IMR-90 (cell line): ENCODE measurements at regions not wholly inside any gene's neighbourhood (a gene's known extent, or its start where the extent isn't known, plus 50 kb on each side); places are given as distances from the start of the nearest gene placed in this dataset.

Experiments
- ATAC-seq: fragments of 200-7000 bp; cut with Tn5 transposase; 2 replicates; pipeline ENCODE4 v1.9.1; 2020; ENCODE audit warnings: low read depth, mild to moderate bottlenecking, moderate library complexity
- BruUV-seq: library from RNA; stranded (reverse); fragments of 400-500 nt; replicated peaks from 2 replicates; lab custom pipeline; 2021; lab: Mats Ljungman, UMichigan
- CTCF ChIA-PET: fragments of 300-600 bp; formaldehyde crosslinking; extraction: SDS; loops from one replicate; lab custom pipeline; 2021; ENCODE audit warnings: antibody characterized with exemption; lab: Yijun Ruan, JAX
- POLR2A ChIA-PET: fragments of 300-600 bp; sonication (Branson Sonifier 250); formaldehyde crosslinking; loops from one replicate; lab custom pipeline; 2022; ENCODE audit warnings: antibody characterized with exemption; ENCODE audit not compliant: unreplicated experiment; lab: Charles Lee
- DNase-seq: peaks from one replicate; pipeline ENCODE4 v3.0.0; 2013
- H2AFZ ChIP-seq: replicated peaks from 2 replicates; pipeline ENCODE3; 2013; ENCODE audit warnings: low read length, mild to moderate bottlenecking; ENCODE audit not compliant: poor library complexity
- H2AK5ac ChIP-seq: 2 replicates; pipeline ENCODE4 v1.6.1; 2013; ENCODE audit warnings: low read depth, low read length, inconsistent platforms
- H2AK9ac ChIP-seq: replicated peaks from 2 replicates; pipeline ENCODE3; 2013; ENCODE audit warnings: mild to moderate bottlenecking, low read depth, low read length, moderate library complexity; ENCODE audit not compliant: poor library complexity
- H2BK120ac ChIP-seq: 2 replicates; pipeline ENCODE4 v1.6.1; 2013; ENCODE audit warnings: low read depth, low read length, inconsistent platforms
- H2BK15ac ChIP-seq: 3 replicates; pipeline ENCODE4 v1.6.1; 2013; ENCODE audit warnings: low read depth, low read length, inconsistent platforms
- H2BK20ac ChIP-seq: 2 replicates; pipeline ENCODE4 v1.6.1; 2013; ENCODE audit warnings: low read depth, mild to moderate bottlenecking, inconsistent platforms, low read length, moderate library complexity
- H2BK5ac ChIP-seq: 2 replicates; pipeline ENCODE4 v1.6.1; 2013; ENCODE audit warnings: mild to moderate bottlenecking, low read depth, low read length, inconsistent platforms; ENCODE audit not compliant: poor library complexity, severe bottlenecking
- H3K14ac ChIP-seq: replicated peaks from 2 replicates; pipeline ENCODE4 v1.6.1; 2013; ENCODE audit warnings: low read depth, low read length, inconsistent platforms
- H3K18ac ChIP-seq: 2 replicates; pipeline ENCODE4 v1.6.1; 2013; ENCODE audit warnings: low read depth, low read length, control low read depth
- H3K23ac ChIP-seq: 2 replicates; pipeline ENCODE4 v1.6.1; 2013; ENCODE audit warnings: low read depth, low read length, inconsistent platforms
- H3K27ac ChIP-seq: 2 replicates; pipeline ENCODE4 v1.5.1; 2013; ENCODE audit warnings: mild to moderate bottlenecking, control low read depth, low read length; ENCODE audit not compliant: insufficient read depth
- H3K27me3 ChIP-seq: 2 replicates; pipeline ENCODE4 v1.6.1; 2013; ENCODE audit warnings: low read length; ENCODE audit not compliant: control insufficient read depth, insufficient read depth
- H3K36me3 ChIP-seq: 2 replicates; pipeline ENCODE4 v1.6.1; 2013; ENCODE audit warnings: low read length, mixed read lengths; ENCODE audit not compliant: control insufficient read depth, insufficient read depth
- H3K4ac ChIP-seq: 2 replicates; pipeline ENCODE4 v1.6.1; 2013; ENCODE audit warnings: low read depth, low read length, inconsistent platforms
- H3K4me1 ChIP-seq: 2 replicates; pipeline ENCODE4 v1.6.1; 2013; ENCODE audit warnings: low read length, mixed read lengths; ENCODE audit not compliant: control insufficient read depth, insufficient read depth
- H3K4me2 ChIP-seq: 2 replicates; pipeline ENCODE4 v1.6.1; 2013; ENCODE audit warnings: low read depth, mild to moderate bottlenecking, control low read depth, low read length, moderate library complexity
- H3K4me3 ChIP-seq: 2 replicates; pipeline ENCODE4 v1.5.1; 2013; ENCODE audit warnings: low read depth, mild to moderate bottlenecking, control low read depth, low read length, moderate library complexity; ENCODE audit not compliant: insufficient read depth
- H3K56ac ChIP-seq: 2 replicates; pipeline ENCODE4 v1.6.1; 2013; ENCODE audit warnings: low read length, inconsistent platforms; ENCODE audit not compliant: insufficient read depth; ENCODE audit errors: extremely low read depth
- H3K79me1 ChIP-seq, 2 experiments: 2 replicates each; pipeline ENCODE4 v1.6.1; 2013; ENCODE audit warnings: low read length in 2 of 2, inconsistent platforms in 1 of 2, low read depth in 1 of 2
- H3K9ac ChIP-seq: 2 replicates; pipeline ENCODE4 v1.6.1; 2013; ENCODE audit warnings: low read depth, low read length, control low read depth
- H3K9me1 ChIP-seq: 2 replicates; pipeline ENCODE4 v1.6.1; 2013; ENCODE audit warnings: low read length, inconsistent platforms; ENCODE audit not compliant: insufficient read depth
- H3K9me3 ChIP-seq: 2 replicates; pipeline ENCODE4 v1.6.1; 2013; ENCODE audit warnings: low read length; ENCODE audit not compliant: control insufficient read depth, insufficient read depth
- H4K20me1 ChIP-seq: 2 replicates; pipeline ENCODE4 v1.6.1; 2013; ENCODE audit warnings: low read length, inconsistent platforms; ENCODE audit not compliant: insufficient read depth
- H4K5ac ChIP-seq: 2 replicates; pipeline ENCODE4 v1.6.1; 2013; ENCODE audit warnings: mild to moderate bottlenecking, low read depth, low read length, control low read depth
- H4K8ac ChIP-seq, 2 experiments: 2 replicates each; pipeline ENCODE4 v1.6.1; 2013; ENCODE audit warnings: low read depth in 2 of 2, low read length in 2 of 2, control low read depth in 1 of 2, inconsistent platforms in 1 of 2
- H4K91ac ChIP-seq: 2 replicates; pipeline ENCODE4 v1.6.1; 2013; ENCODE audit warnings: low read depth, low read length, inconsistent platforms; ENCODE audit not compliant: insufficient read depth
- CEBPB ChIP-seq: IDR thresholded peaks from 2 replicates; pipeline ENCODE4 v1.6.1; 2012; ENCODE audit warnings: low read depth, low read length, improper control_type of control experiment
- RFX5 ChIP-seq: IDR thresholded peaks from 2 replicates; pipeline ENCODE4 v1.8.0; 2012; ENCODE audit warnings: low read depth, mild to moderate bottlenecking, low read length, moderate library complexity
- WGBS, 2 experiments: methylation state at CpG; one replicate each; pipeline versions ENCODE4 v1.1.5 to v1.1.7; 2013; ENCODE audit warnings: missing lambda C conversion rate in 2 of 2; ENCODE audit not compliant: insufficient read length in 1 of 2; ENCODE audit errors: extremely low coverage in 2 of 2; 5-methylcytosine and 5-hydroxymethylcytosine counted together
- dilution Hi-C: fragments of 300-500 bp; cut with HindIII; formaldehyde crosslinking; loops from one replicate; pipeline ENCODE4 v1.14.3; 2018; ENCODE audit warnings: low sequenced_read_pairs; ENCODE audit not compliant: unreplicated experiment
- in situ Hi-C: fragments of 300-500 bp; cut with MboI; formaldehyde crosslinking; loops from 3 replicates; pipeline ENCODE4 v1.14.3; 2019; ENCODE audit warnings: low sequenced_read_pairs, inconsistent platforms, mixed read lengths
- intact Hi-C: fragments of 100-400 bp; cut with micrococcal nuclease; formaldehyde crosslinking; loops from 2 replicates; pipeline ENCODE4 v1.10.0; 2022

- H3K18ac ChIP-seq: no peak overlapping the region
- no CpG with 5 or more reads among the region's 5 CpGs for WGBS, 2 experiments
- peaks cover 4% of the 10 kb centered on the region; the same call in 1 of the 2 replicates for H3K9me3 ChIP-seq
- no peak overlapping the region for H3K23ac ChIP-seq
- no peak overlapping the region for H3K56ac ChIP-seq
- H2BK15ac ChIP-seq: no peak overlapping the region
- TF ChIP-seq RFX5: no peak
- peak; percentile 64 for TF ChIP-seq CEBPB
- H3K4me3 ChIP-seq: no peak overlapping the region
- H4K5ac ChIP-seq: no peak overlapping the region
- H4K91ac ChIP-seq: no peak overlapping the region
- no peak overlapping the region for H2BK20ac ChIP-seq
- H3K14ac ChIP-seq: no peak overlapping the region
- H3K79me1 ChIP-seq: no peaks in the 10 kb centered on the region
- no peak overlapping the region for H2AFZ ChIP-seq
- no peak overlapping the region for H2BK120ac ChIP-seq
- no peaks in the 10 kb centered on the region for H3K36me3 ChIP-seq
- no peak overlapping the region for H3K27ac ChIP-seq
- H3K4me1 ChIP-seq: no peaks in the 10 kb centered on the region
- H3K27me3 ChIP-seq: no peaks in the 10 kb centered on the region
- in situ Hi-C loops: no loop called here
- ATAC-seq (no peak), DNase-seq (no peak)
- H4K8ac ChIP-seq: no peak overlapping the region
- H4K20me1 ChIP-seq: no peaks in the 10 kb centered on the region
- dilution Hi-C loops: no loop called here
- no peak overlapping the region for H3K4me2 ChIP-seq
- no peak overlapping the region for H2AK9ac ChIP-seq
- no peak overlapping the region for H3K4ac ChIP-seq
- H3K9me1 ChIP-seq: no peaks in the 10 kb centered on the region
- H2AK5ac ChIP-seq: no peak overlapping the region
- no peak overlapping the region for H2BK5ac ChIP-seq
- H3K9ac ChIP-seq: no peak overlapping the region
- no TSS peak for BruUV-seq
- ChIA-PET POLR2A (no interaction called here), CTCF (no interaction called here)
- intact Hi-C loops: no loop called here
Measured at GRCh38 chr12:90393652-90394051, 561.3 kb downstream of the CCER1 start.
